ENCODE measurements at regions not wholly inside any gene's neighbourhood (a gene's known extent, or its start where the extent isn't known, plus 50 kb on each side); places are given as distances from the start of the nearest gene placed in this dataset.

GRCh38 chr4:100093091-100093866 lies 97.0 kb downstream of the DDIT4L start:
- TF ChIP-seq, protein P1, sequence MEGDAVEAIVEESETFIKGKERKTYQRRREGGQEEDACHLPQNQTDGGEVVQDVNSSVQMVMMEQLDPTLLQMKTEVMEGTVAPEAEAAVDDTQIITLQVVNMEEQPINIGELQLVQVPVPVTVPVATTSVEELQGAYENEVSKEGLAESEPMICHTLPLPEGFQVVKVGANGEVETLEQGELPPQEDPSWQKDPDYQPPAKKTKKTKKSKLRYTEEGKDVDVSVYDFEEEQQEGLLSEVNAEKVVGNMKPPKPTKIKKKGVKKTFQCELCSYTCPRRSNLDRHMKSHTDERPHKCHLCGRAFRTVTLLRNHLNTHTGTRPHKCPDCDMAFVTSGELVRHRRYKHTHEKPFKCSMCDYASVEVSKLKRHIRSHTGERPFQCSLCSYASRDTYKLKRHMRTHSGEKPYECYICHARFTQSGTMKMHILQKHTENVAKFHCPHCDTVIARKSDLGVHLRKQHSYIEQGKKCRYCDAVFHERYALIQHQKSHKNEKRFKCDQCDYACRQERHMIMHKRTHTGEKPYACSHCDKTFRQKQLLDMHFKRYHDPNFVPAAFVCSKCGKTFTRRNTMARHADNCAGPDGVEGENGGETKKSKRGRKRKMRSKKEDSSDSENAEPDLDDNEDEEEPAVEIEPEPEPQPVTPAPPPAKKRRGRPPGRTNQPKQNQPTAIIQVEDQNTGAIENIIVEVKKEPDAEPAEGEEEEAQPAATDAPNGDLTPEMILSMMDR (conservative IDR thresholded peaks at IDR 0.05) = peak; percentile 82
- no peak for TF ChIP-seq ZFX (IDR thresholded peaks at IDR 0.05)

All from C4-2B (cell line).